IMR-90 (cell line): ENCODE measurements at regions not wholly inside any gene's neighbourhood (a gene's known extent, or its start where the extent isn't known, plus 50 kb on each side); places are given as distances from the start of the nearest gene placed in this dataset.

Experiments used
- ATAC-seq: fragments of 200-7000 bp; cut with Tn5 transposase; 2 replicates; pipeline ENCODE4 v1.9.1; 2020; ENCODE audit warnings: low read depth, mild to moderate bottlenecking, moderate library complexity
- BruUV-seq: library from RNA; stranded (reverse); fragments of 400-500 nt; replicated peaks from 2 replicates; lab custom pipeline; 2021; lab: Mats Ljungman, UMichigan
- CTCF ChIA-PET: fragments of 300-600 bp; formaldehyde crosslinking; extraction: SDS; loops from one replicate; lab custom pipeline; 2021; ENCODE audit warnings: antibody characterized with exemption; lab: Yijun Ruan, JAX
- POLR2A ChIA-PET: fragments of 300-600 bp; sonication (Branson Sonifier 250); formaldehyde crosslinking; loops from one replicate; lab custom pipeline; 2022; ENCODE audit warnings: antibody characterized with exemption; ENCODE audit not compliant: unreplicated experiment; lab: Charles Lee
- DNase-seq: peaks from one replicate; pipeline ENCODE4 v3.0.0; 2013
- H2AFZ ChIP-seq: replicated peaks from 2 replicates; pipeline ENCODE3; 2013; ENCODE audit warnings: low read length, mild to moderate bottlenecking; ENCODE audit not compliant: poor library complexity
- H2AK5ac ChIP-seq: 2 replicates; pipeline ENCODE4 v1.6.1; 2013; ENCODE audit warnings: low read depth, low read length, inconsistent platforms
- H2AK9ac ChIP-seq: replicated peaks from 2 replicates; pipeline ENCODE3; 2013; ENCODE audit warnings: mild to moderate bottlenecking, low read depth, low read length, moderate library complexity; ENCODE audit not compliant: poor library complexity
- H2BK120ac ChIP-seq: 2 replicates; pipeline ENCODE4 v1.6.1; 2013; ENCODE audit warnings: low read depth, low read length, inconsistent platforms
- H2BK15ac ChIP-seq: 3 replicates; pipeline ENCODE4 v1.6.1; 2013; ENCODE audit warnings: low read depth, low read length, inconsistent platforms
- H2BK20ac ChIP-seq: 2 replicates; pipeline ENCODE4 v1.6.1; 2013; ENCODE audit warnings: low read depth, mild to moderate bottlenecking, inconsistent platforms, low read length, moderate library complexity
- H2BK5ac ChIP-seq: 2 replicates; pipeline ENCODE4 v1.6.1; 2013; ENCODE audit warnings: mild to moderate bottlenecking, low read depth, low read length, inconsistent platforms; ENCODE audit not compliant: poor library complexity, severe bottlenecking
- H3K14ac ChIP-seq: replicated peaks from 2 replicates; pipeline ENCODE4 v1.6.1; 2013; ENCODE audit warnings: low read depth, low read length, inconsistent platforms
- H3K18ac ChIP-seq: 2 replicates; pipeline ENCODE4 v1.6.1; 2013; ENCODE audit warnings: low read depth, low read length, control low read depth
- H3K23ac ChIP-seq: 2 replicates; pipeline ENCODE4 v1.6.1; 2013; ENCODE audit warnings: low read depth, low read length, inconsistent platforms
- H3K27ac ChIP-seq: 2 replicates; pipeline ENCODE4 v1.5.1; 2013; ENCODE audit warnings: mild to moderate bottlenecking, control low read depth, low read length; ENCODE audit not compliant: insufficient read depth
- H3K27me3 ChIP-seq: 2 replicates; pipeline ENCODE4 v1.6.1; 2013; ENCODE audit warnings: low read length; ENCODE audit not compliant: control insufficient read depth, insufficient read depth
- H3K36me3 ChIP-seq: 2 replicates; pipeline ENCODE4 v1.6.1; 2013; ENCODE audit warnings: low read length, mixed read lengths; ENCODE audit not compliant: control insufficient read depth, insufficient read depth
- H3K4ac ChIP-seq: 2 replicates; pipeline ENCODE4 v1.6.1; 2013; ENCODE audit warnings: low read depth, low read length, inconsistent platforms
- H3K4me1 ChIP-seq: 2 replicates; pipeline ENCODE4 v1.6.1; 2013; ENCODE audit warnings: low read length, mixed read lengths; ENCODE audit not compliant: control insufficient read depth, insufficient read depth
- H3K4me2 ChIP-seq: 2 replicates; pipeline ENCODE4 v1.6.1; 2013; ENCODE audit warnings: low read depth, mild to moderate bottlenecking, control low read depth, low read length, moderate library complexity
- H3K4me3 ChIP-seq: 2 replicates; pipeline ENCODE4 v1.5.1; 2013; ENCODE audit warnings: low read depth, mild to moderate bottlenecking, control low read depth, low read length, moderate library complexity; ENCODE audit not compliant: insufficient read depth
- H3K56ac ChIP-seq: 2 replicates; pipeline ENCODE4 v1.6.1; 2013; ENCODE audit warnings: low read length, inconsistent platforms; ENCODE audit not compliant: insufficient read depth; ENCODE audit errors: extremely low read depth
- H3K79me1 ChIP-seq, 2 experiments: 2 replicates each; pipeline ENCODE4 v1.6.1; 2013; ENCODE audit warnings: low read length in 2 of 2, inconsistent platforms in 1 of 2, low read depth in 1 of 2
- H3K9ac ChIP-seq: 2 replicates; pipeline ENCODE4 v1.6.1; 2013; ENCODE audit warnings: low read depth, low read length, control low read depth
- H3K9me1 ChIP-seq: 2 replicates; pipeline ENCODE4 v1.6.1; 2013; ENCODE audit warnings: low read length, inconsistent platforms; ENCODE audit not compliant: insufficient read depth
- H3K9me3 ChIP-seq: 2 replicates; pipeline ENCODE4 v1.6.1; 2013; ENCODE audit warnings: low read length; ENCODE audit not compliant: control insufficient read depth, insufficient read depth
- H4K20me1 ChIP-seq: 2 replicates; pipeline ENCODE4 v1.6.1; 2013; ENCODE audit warnings: low read length, inconsistent platforms; ENCODE audit not compliant: insufficient read depth
- H4K5ac ChIP-seq: 2 replicates; pipeline ENCODE4 v1.6.1; 2013; ENCODE audit warnings: mild to moderate bottlenecking, low read depth, low read length, control low read depth
- H4K8ac ChIP-seq, 2 experiments: 2 replicates each; pipeline ENCODE4 v1.6.1; 2013; ENCODE audit warnings: low read depth in 2 of 2, low read length in 2 of 2, control low read depth in 1 of 2, inconsistent platforms in 1 of 2
- H4K91ac ChIP-seq: 2 replicates; pipeline ENCODE4 v1.6.1; 2013; ENCODE audit warnings: low read depth, low read length, inconsistent platforms; ENCODE audit not compliant: insufficient read depth
- MAFK ChIP-seq: IDR thresholded peaks from 2 replicates; pipeline ENCODE4 v1.6.1; 2012; ENCODE audit warnings: low read depth, low read length, improper control_type of control experiment
- USF2 ChIP-seq: fragments of 150-350 bp; IDR thresholded peaks from 2 replicates; pipeline ENCODE4 v1.6.1; 2017; ENCODE audit warnings: mild to moderate bottlenecking, antibody characterized with exemption, low read length, low read depth
- WGBS, 2 experiments: methylation state at CpG; one replicate each; pipeline versions ENCODE4 v1.1.5 to v1.1.7; 2013; ENCODE audit warnings: missing lambda C conversion rate in 2 of 2; ENCODE audit not compliant: insufficient read length in 1 of 2; ENCODE audit errors: extremely low coverage in 2 of 2; 5-methylcytosine and 5-hydroxymethylcytosine counted together
- dilution Hi-C: fragments of 300-500 bp; cut with HindIII; formaldehyde crosslinking; loops from one replicate; pipeline ENCODE4 v1.14.3; 2018; ENCODE audit warnings: low sequenced_read_pairs; ENCODE audit not compliant: unreplicated experiment
- in situ Hi-C: fragments of 300-500 bp; cut with MboI; formaldehyde crosslinking; loops from 3 replicates; pipeline ENCODE4 v1.14.3; 2019; ENCODE audit warnings: low sequenced_read_pairs, inconsistent platforms, mixed read lengths
- intact Hi-C: fragments of 100-400 bp; cut with micrococcal nuclease; formaldehyde crosslinking; loops from 2 replicates; pipeline ENCODE4 v1.10.0; 2022

- Histone ChIP-seq H3K23ac (no peak overlapping the region), H3K79me1 (peaks cover 10 to 19% of the 10 kb centered on the region in 2 experiments), H3K9me3 (no peaks in the 10 kb centered on the region), H2AK5ac (no peak overlapping the region), H4K8ac (no peak overlapping the region), H4K5ac (no peak overlapping the region), H3K4ac (no peak overlapping the region), H2BK5ac (no peak overlapping the region), H3K36me3 (peaks cover 3% of the 10 kb centered on the region; the same call in 1 of the 2 replicates), H3K4me1 (no peaks in the 10 kb centered on the region), H2BK15ac (no peak overlapping the region), H3K27me3 (no peaks in the 10 kb centered on the region), H4K91ac (no peak overlapping the region), H3K14ac (no peak overlapping the region), H4K20me1 (peaks cover 8% of the 10 kb centered on the region; the same call in 1 of the 2 replicates), H3K56ac (no peak overlapping the region), H3K9ac (no peak overlapping the region), H2BK120ac (no peak overlapping the region), H3K27ac (no peak overlapping the region), H3K4me2 (no peak overlapping the region), H3K4me3 (no peak overlapping the region), H2AK9ac (no peak overlapping the region), H3K18ac (no peak overlapping the region), H2BK20ac (no peak overlapping the region), H3K9me1 (no peaks in the 10 kb centered on the region), H2AFZ (no peak overlapping the region)
- TF ChIP-seq MAFK (peak; percentile 71), USF2 (no peak)
- no TSS peak for BruUV-seq
- ATAC-seq, result no peak
- POLR2A ChIA-PET, result no interaction called here
- intact Hi-C loops, result no loop called here
- DNase-seq, result no peak
- CTCF ChIA-PET, result no interaction called here
- dilution Hi-C loops, result no loop called here
- WGBS, 2 experiments, result no CpG with 5 or more reads among the region's 1 CpG
- in situ Hi-C loops, result no loop called here
Observed at GRCh38 chr11:17152306-17152705, 55.5 kb downstream of the PIK3C2A start.
